ENCODE measurements at regions not wholly inside any gene's neighbourhood (a gene's known extent, or its start where the extent isn't known, plus 50 kb on each side); places are given as distances from the start of the nearest gene placed in this dataset.

DNA sequence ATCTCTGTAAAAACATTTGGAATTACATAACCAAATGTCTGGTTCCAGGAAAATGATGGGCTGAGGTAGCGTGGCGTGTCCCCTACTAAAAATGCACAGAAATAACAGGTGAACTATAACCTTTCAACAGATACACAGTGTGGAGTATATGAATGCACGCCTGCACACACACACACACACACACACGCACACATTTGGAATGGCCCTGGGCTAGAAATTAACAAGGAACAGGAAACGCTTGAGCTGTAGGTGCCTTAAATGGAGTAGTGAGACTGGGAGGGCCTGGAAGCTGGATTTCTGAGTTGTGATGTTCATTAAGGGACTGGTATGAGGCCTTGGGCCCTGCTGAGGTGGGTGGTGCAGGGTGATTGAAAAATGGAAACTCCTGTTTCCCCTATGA lies 246.5 kb upstream of the C1orf174 start:
- FAIRE-seq = no peak

DNA sequence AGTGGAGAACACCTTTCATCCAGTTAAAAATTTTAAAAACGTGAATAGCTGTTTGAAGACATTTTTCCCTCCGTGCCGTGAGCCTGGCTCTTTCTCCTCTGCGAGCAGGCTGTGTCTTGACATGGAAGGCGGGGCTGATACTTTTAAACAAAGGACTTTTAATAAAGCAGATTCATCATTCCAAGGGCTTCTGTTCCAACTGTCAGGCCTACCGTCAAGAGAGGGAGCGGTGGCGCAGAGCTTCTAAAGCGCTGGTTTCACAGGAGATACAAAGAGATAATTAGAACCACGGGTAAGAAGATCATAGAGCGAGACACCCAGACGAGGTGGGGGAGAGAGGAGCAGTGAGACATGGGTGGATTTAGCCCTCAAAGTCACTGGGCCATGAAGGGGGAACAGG lies 247.4 kb upstream of the C1orf174 start:
- FAIRE-seq = no peak

DNA sequence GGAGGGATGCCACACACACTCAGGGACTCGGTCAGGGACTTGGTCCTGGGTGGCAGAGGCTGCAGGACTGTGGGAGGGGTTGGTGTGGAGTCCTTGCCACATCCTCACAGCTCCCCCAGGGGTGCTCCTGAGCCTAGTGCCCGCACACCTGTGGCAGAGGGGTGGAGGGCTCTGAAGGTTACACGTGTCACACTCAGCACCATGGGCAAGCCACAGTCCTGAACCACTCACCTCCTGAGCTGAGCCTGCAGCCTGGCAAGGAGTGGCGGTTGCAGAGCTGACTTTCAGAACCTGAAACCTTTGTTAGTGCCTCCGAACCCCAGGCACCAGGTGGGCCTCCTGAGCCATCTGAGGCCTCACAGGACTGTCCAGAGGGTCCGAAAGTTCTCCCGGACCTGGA lies 249.2 kb upstream of the C1orf174 start:
- no peak for FAIRE-seq

DNA sequence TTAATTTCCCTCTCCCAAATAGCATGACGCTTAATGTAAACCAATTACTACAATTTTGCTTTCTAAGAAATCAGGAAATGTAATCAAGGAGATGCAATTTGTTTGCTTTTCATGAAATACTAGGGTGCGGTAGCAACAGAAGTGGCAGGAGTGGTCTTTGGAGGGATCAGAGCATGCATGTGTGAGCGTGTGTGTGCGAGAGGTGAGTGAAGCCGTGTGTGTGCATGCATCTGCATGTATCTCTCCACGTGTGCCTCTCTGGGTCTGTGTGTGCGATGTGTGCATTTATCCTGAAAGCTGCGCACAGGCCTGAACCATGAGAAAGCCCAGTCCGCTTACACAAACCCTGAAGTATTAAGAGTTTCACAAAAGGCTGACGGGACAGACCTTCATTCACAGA lies 249.8 kb upstream of the C1orf174 start:
- FAIRE-seq = no peak

DNA sequence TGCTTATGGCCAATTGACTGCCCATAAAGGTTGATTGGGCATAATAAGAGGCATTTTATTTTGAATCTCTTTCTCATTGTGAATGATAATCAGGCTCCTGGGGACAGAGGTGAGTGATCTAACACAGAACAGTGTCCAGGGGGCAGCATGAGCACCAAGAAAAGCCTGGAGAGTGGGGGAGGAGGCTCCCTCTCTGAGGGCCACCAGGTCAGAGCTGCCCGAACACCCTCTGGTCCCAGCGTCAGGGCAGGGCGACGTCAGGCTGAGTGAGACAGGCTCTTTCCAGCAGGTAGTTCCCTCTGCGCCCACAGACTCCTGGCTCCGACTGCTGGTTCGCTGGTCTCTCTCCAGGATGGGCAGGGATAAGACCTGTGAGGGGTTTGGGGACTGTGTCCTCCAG lies 250.2 kb upstream of the C1orf174 start:
- FAIRE-seq = no peak

DNA sequence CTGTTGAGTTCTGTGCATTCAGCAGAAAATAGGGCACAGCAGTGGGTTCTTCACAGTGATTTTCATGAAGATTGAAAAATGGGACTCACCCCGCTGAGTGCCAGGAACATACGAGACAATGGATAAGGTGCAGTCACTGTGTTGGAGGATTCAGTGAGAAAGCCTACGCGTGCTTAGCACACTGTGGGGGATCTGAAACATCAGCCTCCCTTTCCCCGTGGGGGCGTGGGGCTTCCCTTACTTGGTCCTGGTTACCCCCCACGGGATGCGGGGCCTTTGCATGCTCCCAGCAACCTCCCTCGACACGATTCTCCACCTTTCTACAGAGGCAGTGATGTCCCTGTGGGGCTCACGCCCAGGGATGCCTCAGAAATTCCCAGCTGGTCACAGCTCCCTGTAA lies 252.2 kb upstream of the C1orf174 start:
- FAIRE-seq = no peak

DNA sequence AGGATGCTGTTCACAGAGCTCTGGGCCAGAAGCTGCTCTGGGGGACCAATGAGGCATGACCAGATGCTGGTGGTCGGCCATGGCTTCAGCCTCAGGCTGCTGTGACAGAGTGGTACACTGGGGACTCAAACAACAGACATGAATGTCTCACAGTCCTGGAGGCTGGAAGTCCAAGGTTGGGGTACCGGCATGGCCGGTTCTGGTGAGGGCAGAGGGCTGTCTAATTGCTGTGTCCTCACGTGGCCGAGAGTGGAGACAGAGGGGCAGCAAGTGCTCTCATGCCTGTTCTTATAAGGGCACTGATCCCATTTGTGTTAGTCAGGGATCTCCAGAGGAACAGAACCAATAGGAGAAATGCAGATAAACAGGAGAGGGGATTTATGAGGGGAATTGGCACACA lies 253.5 kb upstream of the C1orf174 start:
- FAIRE-seq = no peak

DNA sequence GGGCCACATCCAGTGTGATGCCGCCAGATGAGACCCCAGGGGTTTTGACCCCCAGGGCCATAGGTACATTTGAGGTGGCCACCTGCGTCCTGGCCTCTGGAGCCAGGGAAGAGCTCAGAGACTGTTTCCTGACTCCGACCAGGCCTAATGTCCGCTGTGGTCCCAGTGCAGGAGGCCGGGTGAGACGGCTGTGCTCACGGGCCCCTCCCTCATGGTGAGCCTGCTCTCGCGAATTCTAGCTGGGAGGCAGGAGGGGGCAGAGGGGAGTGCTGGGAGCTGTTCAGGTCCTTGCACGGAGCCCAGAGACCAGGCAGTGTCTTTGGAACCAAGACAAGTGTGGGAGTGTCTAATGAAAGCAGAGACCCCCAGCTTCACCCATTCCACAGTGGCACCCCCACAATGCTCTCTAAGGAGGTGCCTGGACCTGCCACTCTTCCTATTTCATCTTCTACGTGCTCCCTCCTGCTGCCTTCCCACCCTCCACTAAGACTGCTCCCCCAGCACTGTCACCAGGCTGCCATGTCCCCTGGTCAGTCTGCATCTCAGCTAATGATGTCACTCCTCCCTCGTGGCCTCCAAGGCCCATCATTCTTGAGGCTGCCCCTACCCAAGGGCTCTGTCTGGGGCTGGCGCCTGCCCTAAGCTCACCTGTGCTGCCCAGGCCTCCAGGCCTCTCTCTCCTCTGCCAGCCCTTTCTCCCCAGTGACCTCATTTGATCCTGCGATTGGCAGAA lies 256.3 kb upstream of the C1orf174 start:
- no peak for FAIRE-seq

DNA sequence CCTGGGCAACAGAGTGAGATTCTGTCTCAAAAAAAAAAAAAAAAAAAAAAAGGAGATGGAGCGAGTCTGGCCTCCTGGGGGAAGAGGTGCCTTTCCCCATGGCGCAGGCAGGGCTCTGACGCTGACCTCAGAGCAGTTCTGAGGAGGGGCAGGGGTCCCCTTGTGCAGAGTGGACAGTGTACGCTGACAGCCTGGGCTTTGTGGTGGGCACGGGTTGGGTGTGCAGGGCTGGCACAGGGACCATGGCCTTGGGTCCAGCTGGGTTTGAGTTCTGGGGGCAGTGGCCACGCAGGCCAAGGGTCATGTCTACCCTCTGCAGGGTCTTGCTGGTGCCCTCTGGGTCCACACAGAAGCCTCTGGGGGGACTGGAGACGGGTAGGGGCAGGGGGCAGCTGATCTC lies 260.1 kb upstream of the C1orf174 start:
- no peak for FAIRE-seq

DNA sequence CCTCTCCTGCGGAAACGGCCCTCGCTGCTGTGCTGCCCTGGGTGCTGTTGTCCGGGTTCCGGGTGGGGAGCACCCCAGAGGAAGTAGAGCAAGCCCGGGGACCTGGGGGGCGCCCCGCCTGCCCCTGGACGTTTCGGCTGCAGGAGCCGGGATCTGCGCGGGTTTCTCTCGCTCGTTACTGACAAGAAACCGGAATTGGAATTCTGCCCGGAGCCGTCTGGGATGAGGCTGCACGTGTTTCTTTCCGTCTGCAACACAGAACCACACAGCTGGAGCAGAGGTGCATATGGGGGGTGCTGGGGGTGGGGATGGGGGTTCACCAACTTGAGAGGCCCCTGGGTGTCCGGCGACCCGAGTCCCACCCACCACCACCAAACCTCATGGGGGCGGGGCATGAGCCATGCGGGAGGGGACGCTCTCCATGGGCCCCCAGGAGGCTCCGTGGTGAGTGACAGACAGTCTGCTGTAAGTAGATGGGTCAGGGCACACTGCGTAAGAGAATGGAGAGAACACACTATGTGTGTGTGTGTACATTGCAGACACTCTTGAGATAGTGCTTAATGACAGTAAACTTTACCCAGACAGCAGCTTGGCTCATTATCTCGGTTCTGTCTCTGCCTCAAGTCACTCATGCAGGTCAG lies 261.4 kb upstream of the C1orf174 start:
- FAIRE-seq = no peak

DNA sequence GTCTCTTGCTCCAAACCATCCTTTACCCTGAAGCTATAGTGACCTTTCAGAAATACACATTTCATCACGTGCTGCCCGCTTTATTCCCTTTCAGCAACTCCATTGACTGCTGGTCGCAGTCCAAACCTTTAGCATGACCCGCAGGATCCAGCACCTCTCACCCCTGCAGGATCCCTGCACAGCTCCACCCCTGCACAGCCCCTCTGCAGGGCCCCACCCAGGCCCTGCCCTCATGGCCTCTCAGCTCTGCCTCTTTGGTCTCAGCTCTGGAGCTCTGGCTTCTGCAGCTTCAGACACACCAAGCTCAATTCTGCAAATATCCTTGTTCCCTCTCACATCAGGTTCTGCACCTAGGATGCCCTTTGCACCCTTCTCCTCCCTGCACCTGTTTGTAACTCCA lies 264.9 kb upstream of the C1orf174 start:
- no peak for FAIRE-seq

DNA sequence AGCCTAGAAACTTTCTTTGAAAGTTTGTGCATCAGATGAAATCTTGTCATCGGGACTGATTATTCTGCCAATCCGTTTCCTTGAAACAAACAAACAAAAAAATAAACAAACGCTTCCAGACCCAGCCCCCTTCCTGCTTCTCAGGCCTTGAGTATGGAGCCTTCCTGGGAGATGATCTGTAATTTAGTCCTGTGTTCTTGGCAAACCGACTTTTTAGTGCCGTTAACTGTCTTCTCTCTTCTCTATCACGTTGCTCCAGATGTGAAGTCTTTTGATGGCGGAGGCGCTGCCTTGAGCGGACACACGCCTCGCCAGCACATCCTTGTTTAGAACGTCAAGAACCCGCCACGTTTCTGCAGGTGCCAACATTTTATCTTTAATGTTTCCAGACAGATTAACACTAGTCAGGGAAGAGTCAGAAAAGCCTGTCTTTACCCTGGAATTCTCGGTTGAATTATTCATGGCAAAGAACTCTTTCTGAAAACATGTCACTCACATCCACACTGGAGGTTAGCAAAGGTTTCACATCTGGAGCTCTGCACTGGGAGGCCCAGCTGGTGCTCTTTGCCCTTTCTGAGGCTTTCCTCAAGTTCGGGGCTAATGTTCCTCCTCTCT lies 265.7 kb upstream of the C1orf174 start:
- no peak for FAIRE-seq

DNA sequence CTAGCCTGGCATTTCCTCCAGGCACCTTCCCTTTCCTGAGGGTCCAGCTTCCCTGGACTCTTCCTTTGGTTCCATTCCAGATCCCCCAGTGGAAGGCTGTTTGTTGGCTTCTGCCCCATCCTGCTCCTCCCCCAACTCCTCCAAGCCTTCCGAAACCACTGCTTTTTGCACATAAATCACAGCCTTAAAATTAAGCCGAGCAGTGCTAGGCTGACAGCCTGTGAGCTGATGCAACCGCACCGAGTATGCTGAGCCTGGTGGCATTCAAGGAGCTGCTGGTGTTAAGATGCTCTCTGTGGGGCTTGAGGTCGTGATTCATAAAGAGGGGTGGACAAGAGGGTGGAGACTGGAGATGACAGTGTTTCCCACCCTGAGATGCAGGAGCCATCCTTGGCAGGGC lies 266.6 kb upstream of the C1orf174 start:
- no peak for FAIRE-seq

DNA sequence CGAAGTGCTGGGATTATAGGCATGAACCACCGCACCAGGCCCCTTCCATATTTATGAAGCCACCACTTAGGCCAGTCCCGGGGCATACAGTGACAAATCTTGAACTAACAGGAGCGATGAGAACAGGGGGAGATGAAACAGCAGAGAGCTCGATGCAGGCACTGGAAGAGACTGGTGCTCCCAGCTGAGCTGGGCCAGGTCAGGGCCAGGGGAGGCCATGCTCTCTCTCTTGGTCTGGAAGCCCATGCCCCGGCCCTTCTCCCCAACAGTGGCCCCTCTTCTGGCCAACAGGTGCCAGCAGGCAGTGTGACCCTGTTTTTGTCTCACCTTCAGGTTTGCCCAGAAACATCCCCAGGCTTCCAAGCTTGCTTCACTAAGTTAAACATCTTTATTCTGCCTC lies 269.9 kb upstream of the C1orf174 start:
- FAIRE-seq = no peak

DNA sequence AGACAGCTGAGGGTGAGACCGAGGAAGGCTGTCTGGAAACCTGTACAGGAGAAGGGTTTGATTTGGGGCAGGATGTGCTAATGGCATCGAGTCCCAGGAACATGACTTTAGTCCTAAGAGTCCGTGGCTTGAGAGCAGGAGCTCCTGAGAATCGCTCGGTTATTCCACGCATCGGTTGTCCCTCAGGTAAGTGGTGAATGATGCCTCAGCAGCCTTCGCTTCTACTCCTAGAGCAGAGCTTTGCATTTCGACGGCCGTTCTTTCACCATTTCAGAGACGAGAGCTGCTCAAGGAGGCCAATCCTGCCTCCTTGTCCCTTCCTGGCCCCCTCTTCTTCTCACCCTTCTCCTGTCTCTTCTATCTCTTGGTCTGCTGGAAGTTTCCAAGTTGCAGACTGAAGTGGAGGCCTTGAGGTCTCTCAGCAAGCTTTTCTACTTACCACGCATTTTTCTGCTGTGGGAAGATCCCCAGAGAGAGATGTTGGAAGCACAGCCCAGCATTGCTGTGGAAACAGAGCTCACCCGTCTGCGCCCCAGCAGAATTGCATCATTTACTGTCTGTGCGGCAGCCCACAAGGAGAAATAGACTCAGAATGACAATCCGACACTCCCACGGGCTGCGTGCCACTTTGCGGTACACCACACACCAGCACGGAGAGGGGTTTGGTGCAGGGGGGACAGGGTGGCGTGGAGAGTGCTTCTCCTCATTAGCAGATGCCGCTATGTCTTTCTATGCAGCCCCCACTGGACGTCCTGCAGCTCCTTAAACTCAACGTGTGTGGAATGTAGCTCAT lies 270.7 kb upstream of the C1orf174 start:
- FAIRE-seq = no peak

DNA sequence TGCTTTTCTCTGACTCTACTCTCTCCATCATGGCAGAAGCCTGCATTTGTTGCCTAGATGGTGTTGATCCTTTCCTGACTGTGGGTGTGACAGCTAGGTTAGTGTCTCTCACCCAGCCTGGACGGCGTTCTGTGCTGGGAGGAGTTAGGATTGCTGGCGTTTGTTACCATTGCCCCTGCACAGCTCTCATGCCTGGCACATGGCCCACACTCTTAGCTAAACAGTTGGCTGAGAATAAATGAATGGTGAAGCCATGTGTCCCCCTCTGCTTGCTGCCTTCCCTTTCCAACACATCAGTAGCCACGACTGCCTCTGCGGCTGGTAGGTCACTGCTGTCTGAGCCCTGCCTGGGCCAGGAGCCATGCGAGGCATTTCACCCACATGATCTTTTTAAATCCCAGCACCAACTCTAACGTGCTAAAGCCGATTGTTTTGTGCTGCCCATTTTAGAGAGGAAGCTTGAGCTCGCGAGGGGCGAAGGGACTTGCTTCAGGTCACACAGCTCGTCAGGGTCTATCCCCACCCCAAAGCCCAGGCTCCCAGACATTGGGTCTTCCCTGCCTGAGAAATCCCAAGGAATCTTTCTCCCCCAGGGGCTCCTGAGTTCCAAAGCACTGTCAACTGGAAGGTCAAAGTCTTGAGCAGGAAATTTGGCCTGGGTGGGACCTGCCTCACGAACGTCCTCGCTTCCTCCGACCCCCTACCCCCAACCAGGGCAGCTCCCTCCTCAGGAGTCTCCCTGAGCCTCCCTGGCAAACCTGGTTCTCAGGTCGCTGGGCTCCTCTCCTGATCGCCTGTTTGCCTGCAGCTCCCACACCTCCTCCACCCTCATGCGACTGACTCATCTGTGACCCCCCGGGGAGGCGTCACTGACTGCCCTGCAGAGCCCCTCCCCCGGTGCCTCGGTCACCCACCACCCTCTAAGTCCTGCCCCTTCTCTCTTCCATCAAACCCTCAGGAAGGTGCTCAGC lies 271.7 kb upstream of the C1orf174 start:
- no peak for FAIRE-seq

DNA sequence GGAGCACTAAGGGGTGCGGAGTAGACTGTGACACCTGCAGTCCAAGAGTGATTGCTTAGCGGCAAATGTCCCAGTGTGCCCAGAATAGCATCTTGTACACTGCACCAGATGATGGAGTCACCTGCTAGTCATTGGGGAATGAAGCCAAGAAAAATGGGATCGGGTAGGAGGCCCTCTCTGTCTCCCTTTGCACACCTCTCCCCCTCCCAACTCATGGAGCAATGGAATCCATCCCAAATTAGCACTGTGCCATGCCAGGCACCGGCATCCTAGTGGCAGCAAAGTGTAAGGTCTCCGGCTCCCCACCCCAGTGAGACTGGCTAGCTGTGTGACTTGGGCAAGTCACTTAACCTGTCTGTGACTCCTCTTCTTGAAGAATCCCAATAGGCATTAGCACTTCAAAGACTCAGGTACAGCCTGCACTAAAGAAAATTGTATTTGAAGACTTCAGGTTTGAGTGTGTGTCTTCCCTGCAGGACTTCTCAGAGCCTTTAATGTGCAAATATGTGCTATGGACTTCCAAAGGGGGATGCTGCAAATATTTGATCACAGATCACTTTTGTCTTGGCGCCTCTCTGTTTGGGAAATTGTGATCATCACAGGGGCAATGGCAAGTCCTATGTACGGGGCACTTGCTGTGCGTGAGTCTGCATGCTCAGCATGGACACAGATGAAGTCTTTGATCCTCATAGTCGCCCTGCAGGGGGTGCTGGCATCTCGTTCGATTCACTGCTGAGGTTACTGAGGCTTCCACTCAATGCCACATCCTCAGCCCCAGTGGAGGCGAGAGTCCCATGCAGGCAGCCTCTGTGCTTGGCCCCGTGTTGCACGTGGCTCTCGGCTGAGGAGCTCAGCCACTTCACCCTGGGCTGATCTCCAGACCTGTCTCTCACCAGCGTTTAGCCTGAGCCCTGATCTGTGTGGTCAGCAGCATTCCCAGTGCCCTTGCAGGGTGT lies 272.9 kb upstream of the C1orf174 start:
- FAIRE-seq = no peak

DNA sequence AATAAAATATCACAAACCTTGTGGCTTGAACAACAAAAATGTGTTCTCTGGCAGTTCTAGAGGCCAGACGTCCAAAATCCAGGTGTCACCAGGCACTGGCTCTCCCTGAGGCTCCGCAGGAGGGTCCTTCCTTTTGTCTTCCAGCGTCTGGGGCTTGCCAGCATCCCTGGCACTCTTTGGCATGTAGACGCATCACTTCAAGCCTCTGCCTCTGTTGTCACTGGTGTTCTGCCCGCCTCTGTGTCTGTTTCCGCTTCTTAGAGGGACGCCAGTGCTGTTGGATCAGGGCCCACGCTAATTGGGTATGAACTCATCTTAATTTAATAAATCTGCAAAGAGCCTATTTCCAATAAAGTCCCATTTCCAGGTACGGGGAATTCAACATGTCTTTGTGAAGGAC lies 273.7 kb upstream of the C1orf174 start:
- FAIRE-seq = no peak

DNA sequence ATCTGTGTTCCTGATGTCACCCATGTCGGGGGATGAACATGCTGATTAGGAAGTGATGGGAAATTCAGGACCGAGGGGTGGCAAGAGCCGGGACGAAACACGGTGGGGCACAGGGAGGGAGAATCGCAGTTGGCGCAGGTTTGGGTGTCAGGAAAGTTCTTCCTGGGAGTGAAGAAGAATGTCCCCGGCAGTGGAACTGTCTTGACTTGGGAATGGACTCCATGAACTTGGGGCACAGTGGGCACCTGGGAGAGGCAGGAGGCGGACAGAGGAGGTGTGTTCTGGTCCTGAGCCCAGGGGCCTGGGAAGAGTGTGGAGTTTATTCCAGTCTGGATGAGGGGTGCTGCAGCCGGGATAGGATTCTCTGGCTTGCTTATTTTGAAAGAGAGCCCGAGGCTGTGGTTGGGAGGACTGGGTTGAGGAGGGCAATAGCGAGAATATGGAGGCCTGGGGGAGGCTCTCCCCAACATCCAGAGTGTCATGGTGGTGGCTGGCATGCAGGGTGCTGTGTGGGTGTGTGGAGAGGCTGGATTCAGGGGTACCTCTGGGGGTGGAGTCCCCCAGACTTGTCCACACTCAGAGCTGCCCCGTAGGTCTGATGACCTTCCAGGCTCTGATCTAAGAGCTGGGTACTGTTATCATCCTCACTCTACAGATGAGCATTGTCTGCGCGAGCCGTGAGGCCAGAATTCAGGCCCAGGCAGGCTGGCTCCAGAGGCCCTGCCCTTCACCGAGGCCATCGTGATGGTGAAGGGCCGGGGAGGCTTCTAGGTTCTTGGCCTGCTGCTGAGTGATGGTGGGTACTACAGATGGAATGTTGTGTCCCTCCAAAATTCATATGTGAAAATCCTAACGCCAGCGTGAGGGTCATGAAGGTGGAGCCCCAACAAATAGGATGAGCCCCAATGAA lies 274.5 kb upstream of the C1orf174 start:
- no peak for FAIRE-seq
